GM10248 (cell line): ENCODE measurements at regions not wholly inside any gene's neighbourhood (a gene's known extent, or its start where the extent isn't known, plus 50 kb on each side); places are given as distances from the start of the nearest gene placed in this dataset.

Source experiments
- CTCF ChIA-PET: fragments of 300-600 bp; sonication (Branson Sonifier 250); formaldehyde crosslinking; extraction: SDS; loops from one replicate; lab custom pipeline; 2021; ENCODE audit warnings: antibody characterized with exemption; lab: Yijun Ruan, JAX
- POLR2A ChIA-PET: fragments of 350-650 bp; sonication (Branson Sonifier 250); formaldehyde crosslinking; extraction: SDS; loops from one replicate; lab custom pipeline; 2020; ENCODE audit warnings: antibody characterized with exemption; lab: Yijun Ruan, JAX
- DNase-seq: peaks from one replicate; pipeline ENCODE4 v3.0.0; 2012; ENCODE audit errors: extremely low spot score
- TF ChIP-seq, protein P1 (sequence below): IDR thresholded peaks from 2 replicates; pipeline ENCODE4 v1.5.1; 2012; ENCODE audit warnings: mild to moderate bottlenecking, low read depth; ENCODE audit errors: extremely low read depth, missing control alignments, control extremely low read depth

- CTCF ChIA-PET, result interaction anchor here (1.5 to 3.0 kb wide), 2 partner anchors 12 to 16 kb away, joined by 4 to 18 read pairs; a partner anchor contains a TSS
- POLR2A ChIA-PET, result interaction anchor here (0.7 to 4.2 kb wide), 8 partner anchors 14 to 861 kb away, joined by 3 to 67 read pairs (median 9); a partner anchor contains a TSS
- DNase-seq, result no peak
- TF ChIP-seq, protein P1, sequence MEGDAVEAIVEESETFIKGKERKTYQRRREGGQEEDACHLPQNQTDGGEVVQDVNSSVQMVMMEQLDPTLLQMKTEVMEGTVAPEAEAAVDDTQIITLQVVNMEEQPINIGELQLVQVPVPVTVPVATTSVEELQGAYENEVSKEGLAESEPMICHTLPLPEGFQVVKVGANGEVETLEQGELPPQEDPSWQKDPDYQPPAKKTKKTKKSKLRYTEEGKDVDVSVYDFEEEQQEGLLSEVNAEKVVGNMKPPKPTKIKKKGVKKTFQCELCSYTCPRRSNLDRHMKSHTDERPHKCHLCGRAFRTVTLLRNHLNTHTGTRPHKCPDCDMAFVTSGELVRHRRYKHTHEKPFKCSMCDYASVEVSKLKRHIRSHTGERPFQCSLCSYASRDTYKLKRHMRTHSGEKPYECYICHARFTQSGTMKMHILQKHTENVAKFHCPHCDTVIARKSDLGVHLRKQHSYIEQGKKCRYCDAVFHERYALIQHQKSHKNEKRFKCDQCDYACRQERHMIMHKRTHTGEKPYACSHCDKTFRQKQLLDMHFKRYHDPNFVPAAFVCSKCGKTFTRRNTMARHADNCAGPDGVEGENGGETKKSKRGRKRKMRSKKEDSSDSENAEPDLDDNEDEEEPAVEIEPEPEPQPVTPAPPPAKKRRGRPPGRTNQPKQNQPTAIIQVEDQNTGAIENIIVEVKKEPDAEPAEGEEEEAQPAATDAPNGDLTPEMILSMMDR, result no peak
These were observed 78.7 kb upstream of the BTN3A2 start for GRCh38 chr6:26286168-26286877.

DNA sequence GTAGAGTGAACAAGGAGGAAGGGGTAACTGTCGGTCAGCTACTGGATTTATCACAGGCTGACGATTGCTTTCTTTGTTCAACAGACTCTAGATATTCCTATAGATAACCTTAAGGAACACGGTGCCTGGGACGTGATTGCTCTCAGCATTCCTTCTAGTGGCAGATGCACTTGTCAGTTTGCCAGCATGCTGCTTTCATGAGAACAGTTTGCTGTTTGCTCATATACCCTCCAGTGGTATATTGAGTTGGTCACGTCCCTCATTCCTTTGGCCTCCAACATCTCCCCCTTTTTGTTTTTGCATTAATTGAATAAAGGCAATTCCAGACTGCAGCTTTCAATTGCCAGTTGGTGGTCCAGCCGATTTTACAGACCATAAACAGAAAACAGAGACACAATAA lies 76.8 kb upstream of the BTN3A2 start:
- TF ChIP-seq, protein P1, result no peak
- DNase-seq, result no peak
- CTCF ChIA-PET, result interaction anchor here (0.7 kb wide), 1 partner anchor 21 kb away, joined by 3 read pairs; no protein-coding TSS in a partner anchor
- POLR2A ChIA-PET, result no interaction called here

- TF ChIP-seq, protein P1, result no peak
- no peak for DNase-seq
- ChIA-PET POLR2A (no interaction called here), CTCF (interaction anchor here (1.5 kb wide), 1 partner anchor 20 kb away, joined by 3 read pairs; no protein-coding TSS in a partner anchor)
These were observed 74.1 kb upstream of the BTN3A2 start for GRCh38 chr6:26290941-26291340.

- CTCF ChIA-PET, result interaction anchor here (1.1 kb wide), 1 partner anchor 21 kb away, joined by 3 read pairs; no protein-coding TSS in a partner anchor
- no peak for DNase-seq
- POLR2A ChIA-PET, result no interaction called here
- TF ChIP-seq, protein P1, result no peak
These were observed 72.3 kb upstream of the BTN3A2 start for GRCh38 chr6:26292709-26293108.

GRCh38 chr6:26294302-26294701 lies 70.7 kb upstream of the BTN3A2 start:
- ChIA-PET POLR2A (no interaction called here), CTCF (no interaction called here)

More at GRCh38 chr6:26294302-26294701, 70.7 kb upstream of the BTN3A2 start:
- DNase-seq, result no peak
- TF ChIP-seq, protein P1, result no peak
